Endothelial cell of umbilical vein (primary cell): ENCODE measurements at regions not wholly inside any gene's neighbourhood (a gene's known extent, or its start where the extent isn't known, plus 50 kb on each side); places are given as distances from the start of the nearest gene placed in this dataset.

Experiments used
- BruUV-seq: library from RNA; stranded (reverse); fragments of 400-500 nt; replicated peaks from 2 replicates; lab custom pipeline; 2021; lab: Mats Ljungman, UMichigan
- CTCF ChIA-PET: fragments of 300-600, 350-600 bp; sonication (Branson Sonifier 250); formaldehyde crosslinking; loops from one replicate; lab custom pipeline; 2021; ENCODE audit warnings: antibody characterized with exemption, inconsistent platforms; lab: Charles Lee
- POLR2A ChIA-PET: fragments of 300-600, 350-600 bp; sonication (Branson Sonifier 250); formaldehyde crosslinking; loops from one replicate; lab custom pipeline; 2021; ENCODE audit warnings: antibody characterized with exemption, inconsistent platforms; lab: Charles Lee
- DNase-seq: peaks from one replicate; pipeline ENCODE4 v3.0.0-alpha.2; 2011; ENCODE audit warnings: low read depth, low spot score
- FAIRE-seq: peaks from 2 replicates; lab custom pipeline; 2011; peaks lifted over from hg19 to GRCh38; lab: Jason Lieb, UNC
- H2AFZ ChIP-seq: 2 replicates; pipeline ENCODE4 v1.6.0; 2012; ENCODE audit warnings: low read depth, low read length, control low read depth, inconsistent platforms
- H3K27ac ChIP-seq: 2 replicates; pipeline ENCODE4 v1.5.1; 2011; ENCODE audit warnings: low read depth, mild to moderate bottlenecking, control low read depth, low read length, moderate library complexity; ENCODE audit not compliant: insufficient read depth
- H3K27me3 ChIP-seq, 2 experiments: 2 replicates each; pipeline versions ENCODE4 v1.6.0 to v1.6.1; 2011; ENCODE audit warnings: low read length in 2 of 2, mixed read lengths in 1 of 2; ENCODE audit not compliant: control insufficient read depth in 2 of 2, insufficient read depth in 2 of 2
- H3K36me3 ChIP-seq, 2 experiments: 2 replicates in 1 of 2; 3 replicates in 1 of 2; pipeline ENCODE4 v1.5.1; 2011; ENCODE audit warnings: low read length in 2 of 2, mild to moderate bottlenecking in 1 of 2, moderate library complexity in 1 of 2; ENCODE audit not compliant: control insufficient read depth in 2 of 2, insufficient read depth in 2 of 2; ENCODE audit errors: extremely low read depth in 1 of 2
- H3K4me1 ChIP-seq: 3 replicates; pipeline ENCODE4 v1.5.1; 2011; ENCODE audit warnings: mild to moderate bottlenecking, low read length; ENCODE audit not compliant: control insufficient read depth, insufficient read depth; ENCODE audit errors: extremely low read depth
- H3K4me2 ChIP-seq: 2 replicates; pipeline ENCODE4 v1.6.1; 2011; ENCODE audit warnings: low read length, control low read depth, mixed read lengths; ENCODE audit not compliant: insufficient read depth
- H3K4me3 ChIP-seq, 3 experiments: fragments of 200-600 bp in 1 of 3; sonication (generic), shearing (Covaris generic) in 1 of 3; replicated peaks in 1 of 3; 2 replicates each; pipeline ENCODE4 v1.5.1; 2011 to 2016; ENCODE audit warnings: control low read depth in 3 of 3, low read length in 3 of 3, mild to moderate bottlenecking in 2 of 3, inconsistent platforms in 1 of 3, low read depth in 1 of 3, moderate library complexity in 1 of 3; ENCODE audit not compliant: insufficient read depth in 1 of 3
- H3K79me2 ChIP-seq: 2 replicates; pipeline ENCODE4 v1.6.0; 2012; ENCODE audit warnings: low read length, inconsistent platforms; ENCODE audit not compliant: control insufficient read depth, insufficient read depth
- H3K9ac ChIP-seq: replicated peaks from 2 replicates; pipeline ENCODE3; 2011; ENCODE audit warnings: low read length, control low read depth; ENCODE audit not compliant: insufficient read depth; ENCODE audit errors: extremely low read depth
- H3K9me1 ChIP-seq: replicated peaks from 3 replicates; pipeline ENCODE4 v1.6.0; 2011; ENCODE audit warnings: mild to moderate bottlenecking, low read length; ENCODE audit not compliant: control insufficient read depth, insufficient read depth; ENCODE audit errors: extremely low read depth
- H3K9me3 ChIP-seq: replicated peaks from 2 replicates; pipeline ENCODE4 v1.5.1; 2012; ENCODE audit warnings: low read length, inconsistent platforms; ENCODE audit not compliant: control insufficient read depth, insufficient read depth
- H4K20me1 ChIP-seq: replicated peaks from 2 replicates; pipeline ENCODE3; 2011; ENCODE audit warnings: mild to moderate bottlenecking, low read length; ENCODE audit not compliant: control insufficient read depth, insufficient read depth; ENCODE audit errors: extremely low read depth
- EZH2 ChIP-seq: IDR thresholded peaks from 2 replicates; pipeline ENCODE4 v1.6.1; 2012; ENCODE audit warnings: borderline replicate concordance, low read depth, mild to moderate bottlenecking, moderate library complexity, low read length, inconsistent platforms; ENCODE audit not compliant: severe bottlenecking
- FOS ChIP-seq: IDR thresholded peaks from 2 replicates; pipeline ENCODE4 v1.6.1; 2011; ENCODE audit warnings: mild to moderate bottlenecking, low read length, moderate library complexity, borderline replicate concordance; ENCODE audit not compliant: insufficient read depth
- GATA2 ChIP-seq: IDR thresholded peaks from 2 replicates; pipeline ENCODE4 v1.7.0; 2011; ENCODE audit warnings: low read depth, mild to moderate bottlenecking, moderate library complexity, mixed read lengths, low read length; ENCODE audit not compliant: insufficient read length, insufficient read depth
- JUN ChIP-seq: IDR thresholded peaks from 2 replicates; pipeline ENCODE4 v1.6.1; 2011; ENCODE audit warnings: borderline replicate concordance, low read depth; ENCODE audit not compliant: insufficient read length, insufficient read depth
- MYC ChIP-seq: IDR thresholded peaks from one replicate; pipeline ENCODE4 v1.6.1; 2011; ENCODE audit warnings: mild to moderate bottlenecking, low read depth, low read length
- POLR2A ChIP-seq: IDR thresholded peaks from 2 replicates; pipeline ENCODE4 v1.6.1; 2012; ENCODE audit warnings: low read depth, mild to moderate bottlenecking, control low read depth, low read length
- POLR2AphosphoS5 ChIP-seq: IDR thresholded peaks from 2 replicates; pipeline ENCODE4 v1.6.1; 2012; ENCODE audit warnings: low read depth, mild to moderate bottlenecking, control low read depth, low read length, moderate library complexity; ENCODE audit not compliant: insufficient read depth
- dilution Hi-C: fragments of 300-500 bp; cut with MboI; formaldehyde crosslinking; loops from one replicate; pipeline ENCODE4 v1.15.0; 2019; ENCODE audit warnings: low sequenced_read_pairs; ENCODE audit not compliant: extremely low pct_ligation_motif_present
- intact Hi-C: fragments of 100-400 bp; cut with micrococcal nuclease; formaldehyde crosslinking; loops from one replicate; pipeline ENCODE4 v1.10.0; 2022
- TF ChIP-seq, protein P1 (sequence below): IDR thresholded peaks from 2 replicates; pipeline ENCODE4 v1.6.1; 2011; ENCODE audit not compliant: insufficient read depth, insufficient read length
- TF ChIP-seq, protein P2 (sequence below), 2 donors: IDR thresholded peaks; 1 replicate in 1 of 2; 2 replicates in 1 of 2; pipeline ENCODE4 v1.5.1; 2011; ENCODE audit warnings: low read length in 2 of 2, mild to moderate bottlenecking in 2 of 2, moderate library complexity in 2 of 2, control low read depth in 1 of 2, inconsistent platforms in 1 of 2, low read depth in 1 of 2; ENCODE audit not compliant: insufficient read depth in 1 of 2; ENCODE audit errors: extremely low read depth in 1 of 2

GRCh38 chr18:78726326-78727056 lies 253.1 kb upstream of the SALL3 start:
- CTCF ChIA-PET: no interaction called here
- FAIRE-seq: no peak

More at GRCh38 chr18:78726326-78727056, 253.1 kb upstream of the SALL3 start:
- Histone ChIP-seq H2AFZ (no peak overlapping the region), H3K27ac (no peak overlapping the region), H3K36me3 (no peaks in the 10 kb centered on the region), H3K79me2 (no peaks in the 10 kb centered on the region), H3K9me1 (no peaks in the 10 kb centered on the region), H3K27me3 (no peaks in the 10 kb centered on the region), H4K20me1 (no peaks in the 10 kb centered on the region), H3K4me2 (no peak overlapping the region), H3K4me3 (no peak overlapping the region), H3K9ac (no peak overlapping the region), H3K9me3 (no peaks in the 10 kb centered on the region), H3K4me1 (no peaks in the 10 kb centered on the region)
- intact Hi-C loops (no loop called here), dilution Hi-C loops (no loop called here)
- TF ChIP-seq FOS: no peak
- TF ChIP-seq JUN: no peak
- no peak for TF ChIP-seq MYC
- no peak for TF ChIP-seq GATA2
- TF ChIP-seq POLR2A: no peak
- TF ChIP-seq, protein P1, sequence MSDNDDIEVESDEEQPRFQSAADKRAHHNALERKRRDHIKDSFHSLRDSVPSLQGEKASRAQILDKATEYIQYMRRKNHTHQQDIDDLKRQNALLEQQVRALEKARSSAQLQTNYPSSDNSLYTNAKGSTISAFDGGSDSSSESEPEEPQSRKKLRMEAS: no peak
- TF ChIP-seq EZH2: no peak
- TF ChIP-seq, protein P2, sequence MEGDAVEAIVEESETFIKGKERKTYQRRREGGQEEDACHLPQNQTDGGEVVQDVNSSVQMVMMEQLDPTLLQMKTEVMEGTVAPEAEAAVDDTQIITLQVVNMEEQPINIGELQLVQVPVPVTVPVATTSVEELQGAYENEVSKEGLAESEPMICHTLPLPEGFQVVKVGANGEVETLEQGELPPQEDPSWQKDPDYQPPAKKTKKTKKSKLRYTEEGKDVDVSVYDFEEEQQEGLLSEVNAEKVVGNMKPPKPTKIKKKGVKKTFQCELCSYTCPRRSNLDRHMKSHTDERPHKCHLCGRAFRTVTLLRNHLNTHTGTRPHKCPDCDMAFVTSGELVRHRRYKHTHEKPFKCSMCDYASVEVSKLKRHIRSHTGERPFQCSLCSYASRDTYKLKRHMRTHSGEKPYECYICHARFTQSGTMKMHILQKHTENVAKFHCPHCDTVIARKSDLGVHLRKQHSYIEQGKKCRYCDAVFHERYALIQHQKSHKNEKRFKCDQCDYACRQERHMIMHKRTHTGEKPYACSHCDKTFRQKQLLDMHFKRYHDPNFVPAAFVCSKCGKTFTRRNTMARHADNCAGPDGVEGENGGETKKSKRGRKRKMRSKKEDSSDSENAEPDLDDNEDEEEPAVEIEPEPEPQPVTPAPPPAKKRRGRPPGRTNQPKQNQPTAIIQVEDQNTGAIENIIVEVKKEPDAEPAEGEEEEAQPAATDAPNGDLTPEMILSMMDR (IDR thresholded peaks at IDR 0.05; ENCODE audit: extremely low read depth in 1 of 2, insufficient read depth in 1 of 2, low read depth in 1 of 2, low read length in 2 of 2): no peak
- TF ChIP-seq POLR2AphosphoS5: no peak
- DNase-seq: no peak
- POLR2A ChIA-PET: no interaction called here
- BruUV-seq: no TSS peak
